ENCODE measurements at regions not wholly inside any gene's neighbourhood (a gene's known extent, or its start where the extent isn't known, plus 50 kb on each side); places are given as distances from the start of the nearest gene placed in this dataset.

DNA sequence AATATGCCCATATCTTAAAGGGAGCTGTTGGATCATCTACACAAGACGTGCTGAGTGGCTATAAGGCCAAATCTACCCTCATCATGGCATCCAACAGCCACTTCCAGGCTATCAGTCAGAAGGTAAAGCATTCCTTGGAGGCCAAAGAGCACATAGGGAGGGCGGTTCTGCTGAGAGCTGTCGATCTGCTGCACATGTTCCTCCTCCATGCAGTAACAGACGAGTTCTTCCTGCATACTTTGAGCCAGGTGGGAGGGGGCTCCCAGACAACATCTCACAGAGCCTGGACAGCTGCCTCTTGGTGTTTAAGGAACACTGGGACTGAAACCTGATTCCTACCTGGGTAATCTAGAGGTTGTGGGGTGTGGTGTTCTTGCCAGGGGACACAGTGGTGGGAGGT lies 93.3 kb upstream of the RAI14 start:
- Mint-ChIP-seq H3K27me3 (ENCODE audit: low read depth) (no peaks in the 10 kb centered on the region), H3K4me3 (no peak overlapping the region), H3K27ac (ENCODE audit: unreplicated experiment) (no peak overlapping the region), H3K4me1 (peaks cover 8% of the 10 kb centered on the region), H3K9me3 (peaks cover 2% of the 10 kb centered on the region), H3K36me3 (ENCODE audit: low read depth) (no peaks in the 10 kb centered on the region)
- no peak for DNase-seq (ENCODE audit: low read depth, low spot score)
- TF ChIP-seq, protein P1, sequence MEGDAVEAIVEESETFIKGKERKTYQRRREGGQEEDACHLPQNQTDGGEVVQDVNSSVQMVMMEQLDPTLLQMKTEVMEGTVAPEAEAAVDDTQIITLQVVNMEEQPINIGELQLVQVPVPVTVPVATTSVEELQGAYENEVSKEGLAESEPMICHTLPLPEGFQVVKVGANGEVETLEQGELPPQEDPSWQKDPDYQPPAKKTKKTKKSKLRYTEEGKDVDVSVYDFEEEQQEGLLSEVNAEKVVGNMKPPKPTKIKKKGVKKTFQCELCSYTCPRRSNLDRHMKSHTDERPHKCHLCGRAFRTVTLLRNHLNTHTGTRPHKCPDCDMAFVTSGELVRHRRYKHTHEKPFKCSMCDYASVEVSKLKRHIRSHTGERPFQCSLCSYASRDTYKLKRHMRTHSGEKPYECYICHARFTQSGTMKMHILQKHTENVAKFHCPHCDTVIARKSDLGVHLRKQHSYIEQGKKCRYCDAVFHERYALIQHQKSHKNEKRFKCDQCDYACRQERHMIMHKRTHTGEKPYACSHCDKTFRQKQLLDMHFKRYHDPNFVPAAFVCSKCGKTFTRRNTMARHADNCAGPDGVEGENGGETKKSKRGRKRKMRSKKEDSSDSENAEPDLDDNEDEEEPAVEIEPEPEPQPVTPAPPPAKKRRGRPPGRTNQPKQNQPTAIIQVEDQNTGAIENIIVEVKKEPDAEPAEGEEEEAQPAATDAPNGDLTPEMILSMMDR (conservative IDR thresholded peaks at IDR 0.05) = no peak

GRCh38 chr5:34563269-34563668 lies 92.9 kb upstream of the RAI14 start:
- Mint-ChIP-seq H3K4me3 (no peak overlapping the region), H3K27me3 (ENCODE audit: low read depth) (no peaks in the 10 kb centered on the region), H3K9me3 (peaks cover under 1% of the 10 kb centered on the region), H3K27ac (ENCODE audit: unreplicated experiment) (no peak overlapping the region), H3K4me1 (peaks cover 8% of the 10 kb centered on the region), H3K36me3 (ENCODE audit: low read depth) (no peaks in the 10 kb centered on the region)
- no peak for DNase-seq (ENCODE audit: low read depth, low spot score)
- TF ChIP-seq, protein P1 (conservative IDR thresholded peaks at IDR 0.05) = no peak

DNA sequence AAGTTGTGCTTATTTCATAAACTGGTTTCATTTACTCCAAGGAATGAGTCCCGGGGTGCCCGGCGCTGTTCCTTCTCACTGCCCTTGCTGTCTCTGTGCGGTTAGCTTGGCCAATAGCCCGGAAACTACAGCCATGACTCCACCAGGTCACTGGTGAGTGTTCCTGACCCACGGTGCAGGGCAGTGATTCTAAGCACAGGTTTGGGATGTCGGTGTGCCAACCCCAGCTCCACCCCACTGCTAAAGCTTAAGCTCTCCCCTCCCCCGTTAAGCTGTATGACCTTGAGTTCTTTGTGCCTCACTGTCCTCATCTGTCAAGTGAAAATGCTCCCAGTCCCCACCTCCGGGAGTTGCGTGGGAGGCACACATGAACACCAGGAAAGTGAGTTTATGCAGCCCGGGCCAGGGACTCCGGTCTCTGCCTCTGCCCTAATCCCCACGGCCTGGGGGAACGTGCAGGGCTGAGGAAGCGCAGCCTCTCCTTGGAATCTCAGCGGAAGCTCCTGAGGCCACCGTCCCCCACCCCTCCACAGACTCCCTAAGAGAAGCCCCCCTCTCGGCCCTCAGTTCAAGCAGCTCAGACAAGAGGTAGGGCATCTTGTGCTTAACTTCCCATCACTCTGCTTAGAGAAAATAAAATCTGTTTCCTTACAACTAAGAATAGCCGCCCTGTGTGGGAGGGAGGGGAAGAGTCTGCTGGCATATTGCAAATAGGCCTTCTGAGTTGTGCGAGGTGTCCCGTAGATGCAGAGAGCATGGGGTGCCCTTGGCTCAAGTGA lies 92.0 kb upstream of the RAI14 start:
- DNase-seq (ENCODE audit: low read depth, low spot score) = no peak

DNA sequence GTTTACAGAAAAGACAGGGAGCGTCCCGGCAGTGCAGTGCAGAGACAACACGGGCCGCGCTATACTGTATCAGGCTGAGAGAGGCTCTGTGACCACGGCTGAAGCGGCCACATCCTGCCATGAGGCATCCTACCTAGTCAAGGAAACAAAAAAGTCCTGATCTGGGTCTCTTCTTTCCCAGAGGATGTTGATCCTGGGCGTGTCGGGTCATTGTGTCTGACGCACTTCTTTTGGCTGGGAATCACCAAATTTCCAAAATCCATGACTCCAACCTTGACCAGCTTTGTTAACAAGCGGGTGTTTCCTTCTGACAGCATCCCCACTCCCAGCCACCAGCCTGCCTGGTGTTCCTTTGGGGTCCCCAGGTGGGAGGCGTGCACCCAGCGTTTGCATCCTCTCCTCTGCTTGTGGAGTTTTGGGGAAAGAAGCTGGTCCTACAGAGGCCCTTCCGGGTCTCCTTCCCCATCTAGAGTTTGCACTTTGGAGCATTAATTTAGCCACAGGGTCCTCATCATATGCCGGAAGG lies 91.4 kb upstream of the RAI14 start:
- TF ChIP-seq, protein P1 (conservative IDR thresholded peaks at IDR 0.05) = no peak
- Mint-ChIP-seq H3K36me3 (ENCODE audit: low read depth) (no peaks in the 10 kb centered on the region), H3K4me3 (no peak overlapping the region), H3K4me1 (peaks cover 8% of the 10 kb centered on the region), H3K27me3 (ENCODE audit: low read depth) (no peaks in the 10 kb centered on the region), H3K9me3 (no peaks in the 10 kb centered on the region), H3K27ac (ENCODE audit: unreplicated experiment) (no peak overlapping the region)
- no peak for DNase-seq (ENCODE audit: low read depth, low spot score)

More for the DNA sequence above, 92.0 kb upstream of the RAI14 start:
- H3K36me3 Mint-ChIP-seq (ENCODE audit: low read depth) = no peaks in the 10 kb centered on the region
- H3K27ac Mint-ChIP-seq (ENCODE audit: unreplicated experiment) = no peak overlapping the region
- H3K27me3 Mint-ChIP-seq (ENCODE audit: low read depth) = no peaks in the 10 kb centered on the region
- TF ChIP-seq, protein P1 (conservative IDR thresholded peaks at IDR 0.05) = no peak
- peaks cover 8% of the 10 kb centered on the region for H3K4me1 Mint-ChIP-seq
- H3K4me3 Mint-ChIP-seq = no peak overlapping the region
- no peaks in the 10 kb centered on the region for H3K9me3 Mint-ChIP-seq

GRCh38 chr5:34570143-34570542 lies 86.0 kb upstream of the RAI14 start:
- Mint-ChIP-seq H3K4me3 (no peak overlapping the region), H3K9me3 (no peaks in the 10 kb centered on the region), H3K36me3 (ENCODE audit: low read depth) (no peaks in the 10 kb centered on the region), H3K27ac (ENCODE audit: unreplicated experiment) (no peak overlapping the region), H3K4me1 (peaks cover 9% of the 10 kb centered on the region), H3K27me3 (ENCODE audit: low read depth) (no peaks in the 10 kb centered on the region)
- TF ChIP-seq, protein P1 (conservative IDR thresholded peaks at IDR 0.05) = no peak
- DNase-seq (ENCODE audit: low read depth, low spot score) = no peak

Data from neural crest cell (in vitro differentiated cells).